Stimulated activated CD4-positive, alpha-beta T cell treated with anti-CD3 and anti-CD28 coated beads, TNF-alpha, amount 100 ng/mL, for 4 hours (primary cell): ENCODE measurements at regions not wholly inside any gene's neighbourhood (a gene's known extent, or its start where the extent isn't known, plus 50 kb on each side); places are given as distances from the start of the nearest gene placed in this dataset.
"Not testable (repeated sequence)": the region's sequence is repeated elsewhere in the genome, so short reads cannot be mapped to it uniquely, and the experiment has no call there.

Experiments
- DNase-seq, 3 experiments: peaks; one replicate each; pipeline ENCODE4 v3.0.0-alpha.2; 2020; ENCODE audit warnings: low read depth in 3 of 3

GRCh38 chr4:128649161-128649560 lies 160.3 kb upstream of the JADE1 start:
- DNase-seq = no peak

- no peak for DNase-seq
Measured at GRCh38 chr4:128648021-128648420, 161.5 kb upstream of the JADE1 start.

DNA sequence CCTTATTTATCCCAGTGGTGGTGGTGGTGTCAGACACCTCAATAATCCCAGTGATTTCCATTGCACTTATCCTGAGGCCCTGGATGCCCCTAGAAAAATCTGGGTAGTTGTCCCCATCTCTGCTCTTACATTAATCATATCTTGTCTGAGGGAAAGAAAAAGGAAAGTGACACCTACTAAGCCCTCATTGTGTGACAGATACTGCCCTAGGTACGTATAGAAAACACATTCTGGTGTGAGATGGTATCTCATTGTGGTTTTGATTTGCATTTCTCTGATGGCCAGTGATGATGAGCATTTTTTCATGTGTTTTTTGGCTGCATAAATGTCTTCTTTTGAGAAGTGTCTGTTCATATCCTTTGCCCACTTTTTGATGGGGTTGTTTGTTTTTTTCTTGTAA lies 162.6 kb upstream of the JADE1 start:
- DNase-seq = not testable (repeated sequence)

- DNase-seq = not testable (repeated sequence)
Measured at GRCh38 chr4:128644693-128645654, 164.5 kb upstream of the JADE1 start.

- not testable (repeated sequence) for DNase-seq
Measured at GRCh38 chr4:128644107-128644506, 165.4 kb upstream of the JADE1 start.

DNA sequence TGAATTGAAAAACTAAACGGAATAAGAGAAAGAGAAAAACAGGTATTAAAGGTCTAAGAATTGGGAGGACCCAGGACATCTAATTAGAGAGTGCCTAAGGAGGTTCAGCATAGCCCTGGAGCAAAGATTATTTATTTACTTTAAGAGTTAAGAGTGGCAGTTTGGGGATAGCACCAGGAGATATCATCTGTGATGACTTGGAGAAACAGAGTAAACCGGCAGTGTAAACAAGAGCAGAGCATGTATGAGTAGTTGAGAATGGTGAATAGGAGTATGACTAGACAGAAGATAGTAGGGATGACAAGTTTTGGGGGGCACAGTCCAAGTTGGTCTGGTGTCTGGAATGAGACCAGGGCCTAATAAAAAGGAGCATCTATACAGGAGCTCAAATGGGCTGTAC lies 167.9 kb upstream of the JADE1 start:
- not testable (repeated sequence) for DNase-seq

- DNase-seq = no peak
Measured at GRCh38 chr4:128639541-128640270, 169.8 kb upstream of the JADE1 start.

DNA sequence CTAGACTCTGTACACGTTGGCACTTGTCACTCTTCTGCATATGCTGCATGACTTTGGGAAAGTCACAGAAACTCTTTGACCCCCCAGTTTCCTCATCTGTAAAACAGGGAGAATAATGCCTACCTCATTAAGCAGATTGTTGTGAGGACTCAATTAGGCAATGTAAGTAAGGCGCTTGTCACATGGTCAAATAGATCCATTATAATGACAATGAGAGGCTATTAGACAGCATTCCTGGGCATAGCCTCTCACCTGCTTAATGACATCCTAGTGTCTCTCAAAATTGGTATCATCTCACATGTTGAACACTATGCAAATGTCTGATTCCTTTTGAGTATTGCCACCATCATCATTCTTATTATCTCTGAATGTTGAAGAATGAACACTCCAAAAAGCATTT lies 172.6 kb upstream of the JADE1 start:
- DNase-seq = no peak

- no peak for DNase-seq
Measured at GRCh38 chr4:128635955-128636560, 173.4 kb upstream of the JADE1 start.

DNA sequence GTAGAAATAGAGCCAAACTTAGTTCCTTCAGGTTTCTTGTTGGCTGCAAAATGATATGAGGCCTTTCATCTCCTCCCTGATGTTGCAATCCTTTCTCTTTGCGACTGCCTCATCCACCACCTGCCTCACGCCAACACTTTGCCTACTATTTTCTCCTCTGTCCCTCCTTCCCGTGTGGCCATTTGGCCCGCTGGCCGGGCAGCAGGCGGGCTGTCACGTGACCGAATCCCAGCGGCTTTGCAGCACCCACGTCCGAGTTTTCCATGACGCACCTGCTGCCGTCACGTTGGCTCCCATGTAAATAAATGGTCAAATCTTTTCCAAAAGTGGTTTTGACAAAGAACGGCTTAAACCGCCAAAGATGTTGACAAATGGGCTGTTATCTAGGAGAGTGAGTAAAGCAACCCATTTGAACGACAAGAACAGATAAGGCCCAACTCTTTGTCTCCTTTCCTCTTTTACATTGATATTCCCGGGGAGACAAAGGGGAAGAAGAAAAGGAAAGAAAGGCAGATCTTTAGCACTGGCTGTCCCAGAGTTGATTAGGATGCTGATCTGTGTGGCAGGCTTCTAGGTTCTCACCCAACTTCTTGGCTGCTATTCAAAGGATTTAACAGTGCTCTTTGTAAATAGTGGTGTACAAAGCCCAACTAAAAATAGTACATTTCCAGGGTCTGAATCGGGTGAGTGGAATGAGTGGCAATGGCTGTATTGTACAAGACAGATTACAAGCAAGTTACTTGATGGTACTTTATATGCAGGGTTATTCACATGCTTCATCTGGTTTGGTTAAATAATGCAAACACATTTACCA lies 174.2 kb upstream of the JADE1 start:
- DNase-seq = no peak

DNA sequence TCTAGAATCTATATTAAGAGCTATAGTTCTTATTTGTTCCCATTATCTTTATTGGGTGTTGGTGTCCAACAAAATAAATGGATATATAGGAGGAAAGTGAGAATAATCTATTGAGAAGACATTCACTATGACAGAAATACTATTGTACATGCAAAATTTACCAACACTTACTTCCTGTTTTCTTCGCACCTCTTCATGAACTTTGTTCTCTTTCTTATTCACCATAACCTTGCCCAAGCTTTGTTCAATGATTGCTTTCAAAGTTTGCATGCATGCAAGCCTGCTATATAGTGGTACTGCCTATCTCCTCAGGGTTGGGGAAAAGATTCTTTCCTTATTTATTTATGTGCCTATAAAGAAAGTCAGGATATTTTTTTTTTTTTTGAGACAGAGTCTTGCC lies 176.4 kb upstream of the JADE1 start:
- no peak for DNase-seq

DNA sequence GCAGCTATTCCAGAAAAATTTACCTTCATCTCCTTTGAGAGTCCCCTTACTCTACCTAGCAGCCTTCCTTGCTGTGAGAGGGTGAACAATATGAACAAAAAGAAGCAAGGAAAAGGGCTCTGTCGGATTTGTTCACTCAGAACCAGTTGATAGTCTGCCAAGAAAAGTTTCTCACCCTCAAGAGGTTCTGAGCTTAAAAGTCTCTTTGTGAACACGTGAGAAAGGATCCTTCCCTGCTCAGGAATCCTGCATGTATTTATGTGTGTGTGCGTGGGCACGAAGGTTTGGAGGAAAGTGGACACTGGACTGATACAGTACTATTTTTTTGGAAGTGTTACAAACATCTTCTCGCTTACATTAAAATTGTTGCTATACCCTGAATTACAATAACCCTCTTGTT lies 178.6 kb upstream of the JADE1 start:
- DNase-seq = no peak

- no peak for DNase-seq
Measured at GRCh38 chr4:128623508-128624215, 185.8 kb upstream of the JADE1 start.

DNA sequence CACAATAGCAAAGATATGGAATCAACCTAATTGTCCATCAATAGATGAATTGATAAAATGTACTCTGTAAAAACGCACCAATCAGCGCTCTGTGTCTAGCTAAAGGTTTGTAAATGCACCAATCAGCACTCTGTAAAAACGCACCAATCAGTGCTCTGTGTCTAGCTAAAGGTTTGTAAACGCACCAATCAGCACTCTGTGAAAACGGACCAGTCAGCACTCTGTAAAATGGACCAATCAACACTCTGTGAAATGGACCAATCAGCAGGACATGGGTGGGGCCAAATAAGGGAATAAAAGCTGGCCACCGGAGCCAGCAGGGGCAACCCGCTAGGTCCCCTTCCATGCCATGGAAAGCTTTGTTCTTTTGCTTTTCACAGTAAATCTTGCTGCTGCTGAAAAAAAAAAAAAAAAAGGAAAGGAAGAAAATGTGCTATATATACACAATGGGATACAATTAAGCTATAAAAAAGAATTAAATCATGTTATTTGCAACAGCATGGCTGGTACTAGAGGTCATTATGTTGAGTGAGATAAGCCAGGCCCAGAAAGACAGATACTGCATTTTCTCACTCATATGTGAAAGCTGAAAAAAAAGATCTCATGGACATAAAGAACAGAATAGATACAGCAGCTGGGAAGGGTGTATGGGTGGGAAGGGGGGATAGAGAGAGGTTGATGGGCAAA lies 189.1 kb upstream of the JADE1 start:
- not testable (repeated sequence) for DNase-seq

DNA sequence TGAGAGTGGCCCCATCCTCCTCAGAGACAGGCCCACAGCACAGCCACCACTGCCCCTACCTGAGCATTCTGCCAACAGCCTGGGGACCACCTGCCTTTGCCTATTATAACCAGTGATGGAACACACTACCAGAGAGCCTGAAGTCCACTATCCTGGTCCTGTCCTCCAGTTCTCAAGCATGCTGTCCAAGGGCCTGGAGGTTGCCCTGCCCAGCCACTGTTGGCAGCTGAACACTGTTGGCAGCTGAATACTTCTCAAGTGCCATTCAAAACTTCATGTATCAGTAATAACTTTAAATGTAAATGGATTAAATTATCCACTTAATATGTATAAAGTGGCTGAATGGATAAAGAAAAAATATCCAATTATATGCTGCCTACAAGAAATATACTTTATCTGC lies 194.3 kb upstream of the JADE1 start:
- no peak for DNase-seq

DNA sequence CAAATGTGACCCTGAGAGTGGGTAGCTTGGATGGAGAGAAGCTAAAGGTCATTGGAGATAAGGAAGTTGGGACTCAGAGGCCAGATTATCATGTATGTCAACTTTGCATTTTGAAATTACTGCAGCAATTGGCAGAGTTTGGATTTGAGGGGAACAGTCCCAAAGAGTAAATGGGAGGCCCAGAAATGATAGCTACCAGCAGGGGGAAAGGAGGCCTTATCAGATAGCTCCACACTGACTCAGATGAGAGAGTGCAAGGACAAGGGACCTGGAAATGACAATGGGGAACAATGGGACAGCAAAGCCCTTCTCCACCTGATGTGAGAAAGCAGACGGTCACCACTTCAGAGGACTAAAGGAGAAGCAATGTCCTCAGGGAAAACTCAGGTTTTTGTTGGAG lies 201.5 kb upstream of the JADE1 start:
- DNase-seq = no peak

- no peak for DNase-seq
Measured at GRCh38 chr4:128606173-128606572, 203.3 kb upstream of the JADE1 start.

DNA sequence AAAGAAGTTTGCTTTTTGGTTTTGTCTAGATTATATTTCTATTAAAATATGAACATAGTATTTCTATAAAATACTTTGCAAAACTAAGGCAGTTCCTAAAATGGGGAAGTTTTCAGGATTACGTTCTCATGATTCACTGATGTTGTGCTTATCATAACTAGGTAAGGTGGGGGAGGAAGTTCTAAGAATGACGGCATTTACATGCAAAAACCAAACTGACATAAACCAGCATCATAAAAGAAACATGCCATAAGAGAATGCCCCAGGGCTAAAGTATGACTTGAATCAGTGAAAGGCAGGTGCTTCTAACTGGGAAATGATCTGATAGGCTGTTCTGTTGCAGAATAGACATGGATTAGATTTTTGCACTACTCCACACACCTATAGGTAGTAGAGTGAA lies 204.7 kb upstream of the JADE1 start:
- no peak for DNase-seq

DNA sequence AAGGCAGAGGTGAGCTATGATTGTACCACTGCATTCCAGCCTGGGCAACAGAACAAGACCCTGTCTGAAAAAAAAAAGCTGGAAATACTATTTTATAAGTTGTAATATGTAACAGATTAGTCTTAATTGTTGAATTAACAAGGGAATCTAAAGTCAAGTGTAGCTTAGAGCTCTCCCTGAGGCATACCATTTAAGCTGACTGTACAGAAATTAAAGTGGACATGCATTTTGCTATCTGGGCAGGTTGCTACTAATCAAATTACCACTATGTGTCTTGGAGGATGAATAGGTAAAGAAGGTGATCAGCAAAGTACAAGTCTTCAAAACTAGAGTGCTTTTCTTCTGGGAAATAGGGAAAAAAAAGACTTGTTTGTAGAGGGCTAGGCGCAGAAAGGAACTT lies 205.3 kb upstream of the JADE1 start:
- no peak for DNase-seq

DNA sequence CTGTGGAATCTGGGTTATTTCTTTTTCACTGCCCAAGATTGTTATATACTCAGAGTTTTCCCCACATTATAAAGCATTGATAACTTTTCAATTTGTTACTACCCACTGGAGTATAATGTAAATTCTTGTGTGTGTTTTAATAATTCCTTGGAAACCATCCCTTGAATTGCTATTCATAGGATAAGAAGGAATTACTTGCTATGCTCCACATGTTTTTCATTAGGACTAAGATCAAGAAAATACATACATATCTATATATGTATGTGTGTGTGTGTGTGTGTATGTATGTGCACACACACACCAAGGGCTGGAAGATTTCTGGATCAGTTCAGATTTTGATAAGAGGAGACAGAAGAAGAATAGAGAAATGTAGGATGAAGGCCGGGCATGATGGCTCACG lies 206.4 kb upstream of the JADE1 start:
- no peak for DNase-seq
